OCI-LY7 (cell line): ENCODE measurements at regions not wholly inside any gene's neighbourhood (a gene's known extent, or its start where the extent isn't known, plus 50 kb on each side); places are given as distances from the start of the nearest gene placed in this dataset.

ENCODE experiments used
- CTCF ChIP-seq: fragments of 200-600 bp; sonication (generic); conservative IDR thresholded peaks from 2 replicates; pipeline ENCODE4 v1.5.1; 2014; ENCODE audit warnings: mild to moderate bottlenecking, antibody characterized with exemption, low read length, moderate library complexity, mixed read lengths
- EZH2phosphoT487 ChIP-seq: fragments of 200-600 bp; sonication (generic); IDR thresholded peaks from 2 replicates; pipeline ENCODE4 v1.6.1; 2018; ENCODE audit warnings: low read depth, borderline replicate concordance, mild to moderate bottlenecking, mixed run types, antibody characterized with exemption, low read length, moderate library complexity, mixed read lengths

GRCh38 chr1:37159102-37159501 is 124.8 kb upstream of the GRIK3 start:
- no peak for TF ChIP-seq CTCF
- TF ChIP-seq EZH2phosphoT487: no peak
